ENCODE measurements at regions not wholly inside any gene's neighbourhood (a gene's known extent, or its start where the extent isn't known, plus 50 kb on each side); places are given as distances from the start of the nearest gene placed in this dataset.

GRCh38 chr15:69990566-69991421 is 106.9 kb downstream of the TLE3 start:
- no peak for DNase-seq (ENCODE audit: low spot score)

- no peak for DNase-seq (ENCODE audit: low spot score)
These were observed 106.2 kb downstream of the TLE3 start for GRCh38 chr15:69991551-69991980.

- DNase-seq (ENCODE audit: low spot score) = no peak
These were observed 105.4 kb downstream of the TLE3 start for GRCh38 chr15:69992348-69992747.

- no peak for DNase-seq (ENCODE audit: low spot score)
These were observed 103.1 kb downstream of the TLE3 start for GRCh38 chr15:69994429-69995205.

- DNase-seq (ENCODE audit: low spot score) = no peak
These were observed 101.2 kb downstream of the TLE3 start for GRCh38 chr15:69996321-69997160.

- no peak for DNase-seq (ENCODE audit: low spot score)
These were observed 100.6 kb downstream of the TLE3 start for GRCh38 chr15:69997161-69997485.

All from ecto neural progenitor cell (in vitro differentiated cells).